ENCODE measurements at regions not wholly inside any gene's neighbourhood (a gene's known extent, or its start where the extent isn't known, plus 50 kb on each side); places are given as distances from the start of the nearest gene placed in this dataset.
"Not testable (repeated sequence)": the region's sequence is repeated elsewhere in the genome, so short reads cannot be mapped to it uniquely, and the experiment has no call there.

DNA sequence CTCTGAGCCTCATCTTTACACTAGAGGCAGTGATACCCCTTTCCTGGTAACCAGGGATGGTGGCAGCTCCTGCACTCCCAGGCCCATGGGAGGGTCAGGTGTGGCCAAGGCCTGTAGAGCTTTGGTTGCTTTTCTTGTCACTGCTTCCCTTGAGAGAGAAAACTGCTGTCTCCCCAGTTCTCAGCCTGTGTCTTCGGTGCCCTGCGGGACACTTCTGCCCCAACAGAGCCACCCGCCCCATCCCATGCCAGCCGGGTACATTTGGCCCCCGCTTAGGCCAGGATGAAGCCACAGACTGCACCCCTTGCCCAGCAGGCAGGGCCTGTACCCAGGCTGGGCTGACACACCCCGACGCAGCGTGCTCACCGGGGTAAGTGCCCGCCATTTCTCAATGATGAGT, 117.4 kb upstream of the MTLN start:
- H3K9me3 Mint-ChIP-seq (ENCODE audit: unreplicated experiment); H3K27ac Mint-ChIP-seq (ENCODE audit: unreplicated experiment); H3K27me3 ChIP-seq (ENCODE audit: insufficient read depth, low read length); H3K27me3 Mint-ChIP-seq (ENCODE audit: low read depth, unreplicated experiment); H3K4me2 ChIP-seq (ENCODE audit: low read length); H3K9me3 ChIP-seq (ENCODE audit: insufficient read depth, low read depth, low read length); H4K20me1 ChIP-seq (ENCODE audit: insufficient read depth, low read length); H3K4me1 ChIP-seq (ENCODE audit: insufficient read depth, low read length); H3K36me3 ChIP-seq (ENCODE audit: insufficient read depth, low read length); H3K4me1 Mint-ChIP-seq (ENCODE audit: low read depth, unreplicated experiment); FAIRE-seq; DNase-seq (ENCODE audit: low read depth); H3K4me3 ChIP-seq (ENCODE audit: insufficient read depth, low read depth, low read length); H3K36me3 Mint-ChIP-seq (ENCODE audit: low read depth, unreplicated experiment); H3K27ac ChIP-seq (ENCODE audit: low read depth, low read length); H3K79me2 ChIP-seq (ENCODE audit: insufficient read depth, low read length); H3K4me3 Mint-ChIP-seq (ENCODE audit: unreplicated experiment); H2AFZ ChIP-seq (ENCODE audit: low read depth, low read length); H3K9ac ChIP-seq (ENCODE audit: low read length): not testable (repeated sequence)

- H2AFZ ChIP-seq (ENCODE audit: low read depth, low read length); H3K9me3 ChIP-seq (ENCODE audit: insufficient read depth, low read depth, low read length); H3K4me3 Mint-ChIP-seq (ENCODE audit: unreplicated experiment); H3K4me1 ChIP-seq (ENCODE audit: insufficient read depth, low read length); DNase-seq (ENCODE audit: low read depth); H4K20me1 ChIP-seq (ENCODE audit: insufficient read depth, low read length); H3K36me3 ChIP-seq (ENCODE audit: insufficient read depth, low read length); FAIRE-seq; H3K27ac Mint-ChIP-seq (ENCODE audit: unreplicated experiment); H3K4me2 ChIP-seq (ENCODE audit: low read length); H3K9me3 Mint-ChIP-seq (ENCODE audit: unreplicated experiment); H3K9ac ChIP-seq (ENCODE audit: low read length); H3K36me3 Mint-ChIP-seq (ENCODE audit: low read depth, unreplicated experiment); H3K27me3 Mint-ChIP-seq (ENCODE audit: low read depth, unreplicated experiment); H3K27ac ChIP-seq (ENCODE audit: low read depth, low read length); H3K4me1 Mint-ChIP-seq (ENCODE audit: low read depth, unreplicated experiment); H3K79me2 ChIP-seq (ENCODE audit: insufficient read depth, low read length); H3K4me3 ChIP-seq (ENCODE audit: insufficient read depth, low read depth, low read length); H3K27me3 ChIP-seq (ENCODE audit: insufficient read depth, low read length): not testable (repeated sequence)
Measured at GRCh38 chr2:110329158-110329557, 116.8 kb upstream of the MTLN start.

DNA sequence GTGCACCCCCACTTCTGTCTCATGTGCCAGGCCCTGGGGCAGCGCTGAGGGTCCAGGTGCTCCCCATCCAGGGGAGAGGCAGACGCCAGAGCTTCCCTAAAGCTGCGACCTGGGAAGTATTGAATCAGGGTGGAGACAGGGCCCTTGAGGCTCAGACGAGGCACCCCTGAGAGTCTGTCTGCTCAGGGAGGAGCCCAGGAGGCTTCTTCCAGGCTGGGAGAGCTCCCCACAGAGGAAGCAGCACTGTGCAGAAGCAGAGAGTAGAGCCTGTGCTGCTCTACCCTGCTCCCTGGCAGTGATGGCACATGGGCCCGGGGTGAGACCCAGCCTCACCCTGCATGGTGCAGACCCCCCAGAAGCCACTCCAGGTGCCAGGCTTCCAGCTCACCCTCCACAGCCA, 116.3 kb upstream of the MTLN start:
- H3K36me3 Mint-ChIP-seq (ENCODE audit: low read depth, unreplicated experiment); H3K4me1 ChIP-seq (ENCODE audit: insufficient read depth, low read length); H3K4me3 ChIP-seq (ENCODE audit: insufficient read depth, low read depth, low read length); H3K9ac ChIP-seq (ENCODE audit: low read length); H3K4me2 ChIP-seq (ENCODE audit: low read length); H4K20me1 ChIP-seq (ENCODE audit: insufficient read depth, low read length); DNase-seq (ENCODE audit: low read depth); H3K4me1 Mint-ChIP-seq (ENCODE audit: low read depth, unreplicated experiment); H3K27ac Mint-ChIP-seq (ENCODE audit: unreplicated experiment); H3K27me3 Mint-ChIP-seq (ENCODE audit: low read depth, unreplicated experiment); H3K4me3 Mint-ChIP-seq (ENCODE audit: unreplicated experiment); H3K9me3 ChIP-seq (ENCODE audit: insufficient read depth, low read depth, low read length); H2AFZ ChIP-seq (ENCODE audit: low read depth, low read length); H3K36me3 ChIP-seq (ENCODE audit: insufficient read depth, low read length); H3K27ac ChIP-seq (ENCODE audit: low read depth, low read length); H3K9me3 Mint-ChIP-seq (ENCODE audit: unreplicated experiment); H3K27me3 ChIP-seq (ENCODE audit: insufficient read depth, low read length); H3K79me2 ChIP-seq (ENCODE audit: insufficient read depth, low read length); FAIRE-seq: not testable (repeated sequence)

DNA sequence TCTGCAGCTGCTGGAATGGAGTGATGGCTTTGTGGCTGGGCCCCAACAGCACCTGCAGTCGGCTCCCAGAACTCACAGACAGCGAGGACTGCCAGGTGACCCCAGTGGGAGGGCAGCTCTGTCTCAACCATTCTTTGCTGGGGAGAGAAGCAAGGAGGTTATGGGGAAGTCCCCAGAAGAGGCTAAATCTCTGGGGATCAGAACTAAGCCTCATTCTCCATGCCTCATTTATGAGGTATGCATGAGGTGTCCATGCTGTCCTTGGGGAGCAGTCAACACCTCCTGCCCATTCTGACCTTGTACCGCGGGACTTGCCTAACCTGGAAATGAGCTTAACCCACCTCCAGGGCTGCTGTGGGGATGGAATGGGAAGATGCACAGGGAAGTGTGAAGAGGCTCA, 111.5 kb upstream of the MTLN start:
- H3K4me3 ChIP-seq (ENCODE audit: insufficient read depth, low read depth, low read length); H3K4me3 Mint-ChIP-seq (ENCODE audit: unreplicated experiment); H3K27me3 Mint-ChIP-seq (ENCODE audit: low read depth, unreplicated experiment); H2AFZ ChIP-seq (ENCODE audit: low read depth, low read length); H3K79me2 ChIP-seq (ENCODE audit: insufficient read depth, low read length); DNase-seq (ENCODE audit: low read depth); H3K4me1 Mint-ChIP-seq (ENCODE audit: low read depth, unreplicated experiment); H3K9ac ChIP-seq (ENCODE audit: low read length); H3K4me2 ChIP-seq (ENCODE audit: low read length); FAIRE-seq; H4K20me1 ChIP-seq (ENCODE audit: insufficient read depth, low read length); H3K9me3 Mint-ChIP-seq (ENCODE audit: unreplicated experiment); H3K4me1 ChIP-seq (ENCODE audit: insufficient read depth, low read length); H3K27me3 ChIP-seq (ENCODE audit: insufficient read depth, low read length); H3K27ac Mint-ChIP-seq (ENCODE audit: unreplicated experiment); H3K36me3 Mint-ChIP-seq (ENCODE audit: low read depth, unreplicated experiment); H3K27ac ChIP-seq (ENCODE audit: low read depth, low read length); H3K9me3 ChIP-seq (ENCODE audit: insufficient read depth, low read depth, low read length); H3K36me3 ChIP-seq (ENCODE audit: insufficient read depth, low read length): not testable (repeated sequence)

DNA sequence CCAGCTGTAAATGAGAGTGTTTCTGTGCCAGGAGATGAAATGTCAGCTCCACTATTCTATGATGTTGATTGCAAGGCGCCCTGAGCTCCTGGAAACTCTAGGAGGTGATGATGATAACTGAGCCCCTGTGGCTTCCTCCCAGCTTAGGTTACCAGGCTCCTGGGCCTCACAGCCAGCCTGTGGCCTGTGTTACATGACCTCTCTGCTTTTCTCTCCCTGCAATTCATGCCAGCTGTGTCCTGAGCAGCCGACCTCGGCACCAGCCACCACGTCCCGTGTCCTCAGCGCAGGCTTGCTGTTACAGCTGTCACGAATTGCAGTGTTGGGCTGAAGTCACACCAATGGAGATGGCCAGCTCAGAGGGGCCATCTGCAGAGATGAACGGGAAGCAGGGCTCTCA, 110.2 kb upstream of the MTLN start:
- not testable (repeated sequence) for H3K9me3 Mint-ChIP-seq (ENCODE audit: unreplicated experiment); H3K79me2 ChIP-seq (ENCODE audit: insufficient read depth, low read length); FAIRE-seq; H3K4me2 ChIP-seq (ENCODE audit: low read length); H2AFZ ChIP-seq (ENCODE audit: low read depth, low read length); H3K27ac Mint-ChIP-seq (ENCODE audit: unreplicated experiment); H3K4me1 Mint-ChIP-seq (ENCODE audit: low read depth, unreplicated experiment); H3K36me3 Mint-ChIP-seq (ENCODE audit: low read depth, unreplicated experiment); DNase-seq (ENCODE audit: low read depth); H3K27ac ChIP-seq (ENCODE audit: low read depth, low read length); H3K9ac ChIP-seq (ENCODE audit: low read length); H3K27me3 ChIP-seq (ENCODE audit: insufficient read depth, low read length); H3K36me3 ChIP-seq (ENCODE audit: insufficient read depth, low read length); H4K20me1 ChIP-seq (ENCODE audit: insufficient read depth, low read length); H3K4me3 ChIP-seq (ENCODE audit: insufficient read depth, low read depth, low read length); H3K4me1 ChIP-seq (ENCODE audit: insufficient read depth, low read length); H3K4me3 Mint-ChIP-seq (ENCODE audit: unreplicated experiment); H3K9me3 ChIP-seq (ENCODE audit: insufficient read depth, low read depth, low read length); H3K27me3 Mint-ChIP-seq (ENCODE audit: low read depth, unreplicated experiment)

DNA sequence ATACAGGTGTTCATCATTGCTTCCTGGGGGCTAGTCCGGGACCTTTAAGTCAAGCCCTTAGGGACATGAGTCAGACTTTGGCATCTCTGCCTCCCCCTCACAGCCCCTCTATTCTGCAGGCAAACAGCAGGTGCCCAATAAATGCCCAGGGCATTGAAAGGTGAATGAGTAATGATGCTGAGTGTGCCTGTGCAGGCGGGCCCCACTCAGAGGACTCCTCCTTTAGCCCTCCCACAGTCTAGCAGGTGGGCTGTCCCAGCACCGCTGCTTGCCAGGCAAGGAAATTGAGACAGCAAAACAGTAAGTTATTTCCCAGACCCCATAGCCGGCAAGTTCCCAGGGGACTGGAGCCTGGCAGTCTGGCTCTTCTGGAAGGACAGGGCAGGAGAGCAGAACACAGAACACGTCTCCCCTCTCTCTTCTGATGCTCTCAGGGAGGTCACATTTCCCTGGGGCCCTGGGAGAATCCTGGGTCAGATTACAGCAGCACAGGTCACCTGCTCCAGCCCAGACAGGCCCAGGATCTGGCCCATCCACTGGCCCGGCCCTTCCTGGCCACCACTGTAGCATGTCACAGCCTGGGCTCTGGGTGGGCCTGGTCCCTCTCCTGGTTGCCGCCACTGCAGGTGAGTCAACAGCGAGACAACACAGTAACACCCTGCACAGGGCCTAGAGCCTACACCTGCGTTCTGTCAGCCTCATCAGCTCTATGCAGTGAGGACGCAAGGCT, 108.7 kb upstream of the MTLN start:
- H3K4me1 Mint-ChIP-seq (ENCODE audit: low read depth, unreplicated experiment); H3K9me3 Mint-ChIP-seq (ENCODE audit: unreplicated experiment); H3K4me2 ChIP-seq (ENCODE audit: low read length); H3K27ac Mint-ChIP-seq (ENCODE audit: unreplicated experiment); H3K9me3 ChIP-seq (ENCODE audit: insufficient read depth, low read depth, low read length); H3K4me1 ChIP-seq (ENCODE audit: insufficient read depth, low read length); H3K36me3 Mint-ChIP-seq (ENCODE audit: low read depth, unreplicated experiment); H3K79me2 ChIP-seq (ENCODE audit: insufficient read depth, low read length); H2AFZ ChIP-seq (ENCODE audit: low read depth, low read length); H3K36me3 ChIP-seq (ENCODE audit: insufficient read depth, low read length); H3K9ac ChIP-seq (ENCODE audit: low read length); H4K20me1 ChIP-seq (ENCODE audit: insufficient read depth, low read length); DNase-seq (ENCODE audit: low read depth); H3K4me3 Mint-ChIP-seq (ENCODE audit: unreplicated experiment); H3K27me3 ChIP-seq (ENCODE audit: insufficient read depth, low read length); H3K27me3 Mint-ChIP-seq (ENCODE audit: low read depth, unreplicated experiment); H3K27ac ChIP-seq (ENCODE audit: low read depth, low read length); H3K4me3 ChIP-seq (ENCODE audit: insufficient read depth, low read depth, low read length); FAIRE-seq: not testable (repeated sequence)
